Tibial nerve (tissue), 4 donors: ENCODE measurements at regions not wholly inside any gene's neighbourhood (a gene's known extent, or its start where the extent isn't known, plus 50 kb on each side); places are given as distances from the start of the nearest gene placed in this dataset.

ENCODE experiments used
- CTCF ChIP-seq, 5 experiments: fragments of 200-600 bp in 3 of 5; fragments of 450-650 bp in 2 of 5; sonication (generic) in 3 of 5; IDR thresholded peaks; one replicate each; pipeline ENCODE4 v1.5.1; 2016 to 2019; ENCODE audit warnings: antibody characterized with exemption in 5 of 5, mild to moderate bottlenecking in 3 of 5, moderate library complexity in 2 of 5
- EP300 ChIP-seq, 2 donors: sonication (generic); formaldehyde crosslinking; IDR thresholded peaks; one replicate each; pipeline ENCODE4 v1.6.1; 2017; ENCODE audit warnings: antibody characterized with exemption in 2 of 2, mild to moderate bottlenecking in 1 of 2

- TF ChIP-seq CTCF (IDR thresholded peaks at IDR 0.05) (no peak), EP300 (IDR thresholded peaks at IDR 0.05) (no peak)
Observed at GRCh38 chr7:68706291-68706690, 892.0 kb upstream of the AUTS2 start.
